Liver (tissue), 8 donors: ENCODE measurements at regions not wholly inside any gene's neighbourhood (a gene's known extent, or its start where the extent isn't known, plus 50 kb on each side); places are given as distances from the start of the nearest gene placed in this dataset.

ENCODE experiments used
- DNase-seq: peaks from one replicate; pipeline ENCODE4 v3.0.0-alpha.2; 2017; ENCODE audit warnings: low spot score
- H3K27ac ChIP-seq, 2 donors: one replicate each; pipeline ENCODE4 v1.7.0; 2013; ENCODE audit warnings: inconsistent platforms in 2 of 2, low read length in 2 of 2, control low read depth in 1 of 2, low read depth in 1 of 2, mild to moderate bottlenecking in 1 of 2
- H3K27me3 ChIP-seq, 4 donors: one replicate each; pipeline versions ENCODE4 v1.6.1 to v1.7.0; 2013; ENCODE audit warnings: low read length in 3 of 4, inconsistent platforms in 1 of 4, mild to moderate bottlenecking in 1 of 4, moderate library complexity in 1 of 4; ENCODE audit not compliant: control insufficient read depth in 4 of 4, insufficient read depth in 4 of 4
- H3K36me3 ChIP-seq, 4 donors: one replicate each; pipeline versions ENCODE4 v1.6.1 to v1.7.0; 2013; ENCODE audit warnings: low read length in 3 of 4, mild to moderate bottlenecking in 3 of 4, low read depth in 1 of 4, moderate library complexity in 1 of 4; ENCODE audit not compliant: control insufficient read depth in 4 of 4, insufficient read depth in 3 of 4
- H3K4me1 ChIP-seq, 4 donors: one replicate each; pipeline versions ENCODE4 v1.6.1 to v1.7.0; 2013; ENCODE audit warnings: low read length in 3 of 4, mild to moderate bottlenecking in 3 of 4, moderate library complexity in 1 of 4; ENCODE audit not compliant: control insufficient read depth in 4 of 4, insufficient read depth in 4 of 4
- H3K4me3 ChIP-seq, 3 donors: one replicate each; pipeline versions ENCODE4 v1.6.1 to v1.7.0; 2013; ENCODE audit warnings: low read length in 3 of 3, control low read depth in 1 of 3, low read depth in 1 of 3, mild to moderate bottlenecking in 1 of 3
- H3K9ac ChIP-seq, 2 donors: one replicate each; pipeline ENCODE4 v1.7.0; 2013; ENCODE audit warnings: low read length in 2 of 2, mild to moderate bottlenecking in 2 of 2, moderate library complexity in 2 of 2, control low read depth in 1 of 2, low read depth in 1 of 2
- H3K9me3 ChIP-seq, 4 donors: one replicate each; pipeline versions ENCODE4 v1.6.1 to v1.7.0; 2013; ENCODE audit warnings: low read length in 3 of 4; ENCODE audit not compliant: control insufficient read depth in 4 of 4
- CTCF ChIP-seq: fragments of 150-350 bp; IDR thresholded peaks from 2 replicates; pipeline ENCODE4 v1.5.1; 2017; ENCODE audit warnings: improper control_type of control experiment, low read depth, low read length; ENCODE audit not compliant: missing input control
- EGR1 ChIP-seq, 2 donors: IDR thresholded peaks; 2 replicates each; pipeline ENCODE4 v1.6.1; 2016 to 2018; ENCODE audit warnings: antibody characterized with exemption in 2 of 2, low read depth in 2 of 2
- FOXA1 ChIP-seq: IDR thresholded peaks from 2 replicates; pipeline ENCODE4 v1.6.1; 2016; ENCODE audit warnings: antibody characterized with exemption
- FOXA2 ChIP-seq: IDR thresholded peaks from 2 replicates; pipeline ENCODE4 v1.6.1; 2016; ENCODE audit warnings: antibody characterized with exemption
- GABPA ChIP-seq, 2 donors: IDR thresholded peaks in 1 of 2; conservative IDR thresholded peaks in 1 of 2; 2 replicates each; pipeline ENCODE4 v1.6.1; 2016; ENCODE audit warnings: antibody characterized with exemption in 2 of 2, mild to moderate bottlenecking in 1 of 2, moderate library complexity in 1 of 2
- HNF4A ChIP-seq, 2 donors: conservative IDR thresholded peaks; 2 replicates each; pipeline ENCODE4 v1.6.1; 2016; ENCODE audit warnings: antibody characterized with exemption in 2 of 2, mild to moderate bottlenecking in 2 of 2
- HNF4G ChIP-seq: IDR thresholded peaks from 2 replicates; pipeline ENCODE4 v1.6.1; 2016; ENCODE audit warnings: antibody characterized with exemption
- JUND ChIP-seq, 2 donors: IDR thresholded peaks; 2 replicates each; pipeline ENCODE4 v1.6.1; 2016; ENCODE audit warnings: antibody characterized with exemption in 2 of 2
- MAX ChIP-seq: IDR thresholded peaks from 2 replicates; pipeline ENCODE4 v1.6.1; 2016; ENCODE audit warnings: antibody characterized with exemption
- RAD21 ChIP-seq, 2 donors: IDR thresholded peaks; 2 replicates each; pipeline ENCODE4 v1.6.1; 2016; ENCODE audit warnings: antibody characterized with exemption in 2 of 2, mild to moderate bottlenecking in 2 of 2
- REST ChIP-seq: IDR thresholded peaks from 2 replicates; pipeline ENCODE4 v1.6.1; 2016; ENCODE audit warnings: antibody characterized with exemption, mild to moderate bottlenecking
- RXRA ChIP-seq, 2 donors: IDR thresholded peaks; 2 replicates each; pipeline ENCODE4 v1.6.1; 2017 to 2018; ENCODE audit warnings: antibody characterized with exemption in 2 of 2, mild to moderate bottlenecking in 1 of 2
- SP1 ChIP-seq: IDR thresholded peaks from 2 replicates; pipeline ENCODE4 v1.6.1; 2018; ENCODE audit warnings: antibody characterized with exemption, mild to moderate bottlenecking
- WGBS: extraction: QIAGEN DNeasy Blood & Tissue Kit; methylation state at CpG from one replicate; pipeline ENCODE4 v1.1.7; 2013; 5-methylcytosine and 5-hydroxymethylcytosine counted together
- TF ChIP-seq, protein P1 (sequence below): IDR thresholded peaks from 2 replicates; pipeline ENCODE4 v1.6.1; 2016; ENCODE audit warnings: antibody characterized with exemption
- TF ChIP-seq, protein P2 (sequence below): IDR thresholded peaks from 2 replicates; pipeline ENCODE4 v1.6.1; 2016; ENCODE audit warnings: antibody characterized with exemption
- donor health status: healthy.
- donor health status: healthy.
- donor health status: healthy.
- donor health status: healthy.
- donor health status: healthy.

- Histone ChIP-seq H3K36me3 (no peaks in the 10 kb centered on the region), H3K9me3 (peaks cover 0 to 2% (median 0%) of the 10 kb centered on the region in 4 donors), H3K9ac (no peak overlapping the region), H3K27me3 (peaks cover 0 to 4% (median 0%) of the 10 kb centered on the region in 4 donors), H3K4me3 (no peak overlapping the region), H3K27ac (no peak overlapping the region), H3K4me1 (no peaks in the 10 kb centered on the region)
- TF ChIP-seq FOXA1 = no peak
- no peak for DNase-seq
- 83% methylated on average over 4 of the region's 4 CpGs for WGBS
Observed at GRCh38 chr1:48164571-48164970, 57.9 kb upstream of the SLC5A9 start.

DNA sequence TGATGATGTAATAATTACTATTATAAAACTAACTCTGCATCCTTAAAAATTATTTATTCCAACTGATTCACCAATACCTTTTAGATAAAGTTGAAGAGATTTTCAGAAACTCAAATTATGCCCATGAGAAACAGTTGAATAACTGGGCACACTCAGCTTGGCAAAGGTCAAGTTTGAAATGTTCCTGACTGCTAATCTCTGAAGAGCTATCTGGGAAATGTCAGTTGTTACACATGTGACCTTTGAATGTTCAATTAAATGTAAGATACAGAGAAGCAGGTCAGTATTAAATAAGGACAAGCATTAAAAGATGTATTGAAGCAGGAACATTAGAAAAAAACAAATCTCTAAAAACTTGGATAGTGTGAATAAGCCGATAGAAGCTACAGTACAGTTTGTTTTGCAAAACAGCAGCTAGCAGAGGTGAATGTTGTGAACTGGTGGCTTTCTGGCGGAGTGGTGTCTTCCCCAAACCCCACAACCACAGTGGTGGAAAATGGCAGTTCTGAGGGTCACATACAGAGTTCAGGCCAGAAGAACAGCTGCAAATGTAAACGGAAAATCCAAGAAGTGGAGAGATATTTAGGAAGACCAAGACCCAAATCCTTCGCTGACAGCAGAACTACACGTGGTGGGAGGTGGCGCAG lies 61.9 kb upstream of the SLC5A9 start:
- Histone ChIP-seq H3K27me3 (no peaks in the 10 kb centered on the region), H3K9ac (no peak overlapping the region), H3K4me1 (no peaks in the 10 kb centered on the region), H3K9me3 (no peaks in the 10 kb centered on the region), H3K4me3 (no peak overlapping the region), H3K27ac (no peak overlapping the region), H3K36me3 (no peaks in the 10 kb centered on the region)
- whole genome bisulfite sequencing = 65% methylated on average over 6 of the region's 6 CpGs
- TF ChIP-seq FOXA1 (no peak), CTCF (no peak), RXRA (IDR thresholded peaks at IDR 0.05) (no peak), SP1 (no peak)
- TF ChIP-seq, protein P1, sequence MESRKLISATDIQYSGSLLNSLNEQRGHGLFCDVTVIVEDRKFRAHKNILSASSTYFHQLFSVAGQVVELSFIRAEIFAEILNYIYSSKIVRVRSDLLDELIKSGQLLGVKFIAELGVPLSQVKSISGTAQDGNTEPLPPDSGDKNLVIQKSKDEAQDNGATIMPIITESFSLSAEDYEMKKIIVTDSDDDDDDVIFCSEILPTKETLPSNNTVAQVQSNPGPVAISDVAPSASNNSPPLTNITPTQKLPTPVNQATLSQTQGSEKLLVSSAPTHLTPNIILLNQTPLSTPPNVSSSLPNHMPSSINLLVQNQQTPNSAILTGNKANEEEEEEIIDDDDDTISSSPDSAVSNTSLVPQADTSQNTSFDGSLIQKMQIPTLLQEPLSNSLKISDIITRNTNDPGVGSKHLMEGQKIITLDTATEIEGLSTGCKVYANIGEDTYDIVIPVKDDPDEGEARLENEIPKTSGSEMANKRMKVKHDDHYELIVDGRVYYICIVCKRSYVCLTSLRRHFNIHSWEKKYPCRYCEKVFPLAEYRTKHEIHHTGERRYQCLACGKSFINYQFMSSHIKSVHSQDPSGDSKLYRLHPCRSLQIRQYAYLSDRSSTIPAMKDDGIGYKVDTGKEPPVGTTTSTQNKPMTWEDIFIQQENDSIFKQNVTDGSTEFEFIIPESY = no peak
- no peak for DNase-seq

DNA sequence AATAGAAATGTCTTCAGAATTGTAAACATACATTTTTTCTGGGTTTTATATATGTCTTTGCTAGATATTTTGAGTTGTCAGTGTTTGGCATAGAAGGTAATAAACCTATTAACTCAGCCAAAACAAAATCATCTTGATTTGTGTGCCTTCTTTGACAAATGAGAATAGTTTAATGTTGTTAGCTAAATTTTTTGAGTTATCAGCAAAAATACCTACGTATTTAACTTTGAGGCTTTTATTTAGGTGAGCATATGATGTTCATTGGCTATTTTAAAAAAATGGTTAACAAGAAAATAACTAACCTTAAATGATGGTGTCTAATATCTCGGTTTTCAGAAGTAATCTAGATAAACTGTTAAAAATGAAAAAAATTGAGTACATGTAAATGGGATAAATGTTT lies 83.2 kb upstream of the SLC5A9 start:
- Histone ChIP-seq H3K9ac (no peak overlapping the region), H3K4me3 (no peak overlapping the region), H3K27me3 (no peaks in the 10 kb centered on the region), H3K27ac (no peak overlapping the region), H3K4me1 (no peaks in the 10 kb centered on the region), H3K36me3 (no peaks in the 10 kb centered on the region), H3K9me3 (no peaks in the 10 kb centered on the region)
- WGBS = 75% methylated on average over 2 of the region's 2 CpGs
- no peak for DNase-seq
- no peak for TF ChIP-seq HNF4G
- no peak for TF ChIP-seq MAX
- no peak for TF ChIP-seq CTCF
- no peak for TF ChIP-seq RXRA (IDR thresholded peaks at IDR 0.05)
- TF ChIP-seq, protein P2, sequence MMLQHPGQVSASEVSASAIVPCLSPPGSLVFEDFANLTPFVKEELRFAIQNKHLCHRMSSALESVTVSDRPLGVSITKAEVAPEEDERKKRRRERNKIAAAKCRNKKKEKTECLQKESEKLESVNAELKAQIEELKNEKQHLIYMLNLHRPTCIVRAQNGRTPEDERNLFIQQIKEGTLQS = no peak
- no peak for TF ChIP-seq FOXA1
- TF ChIP-seq HNF4A (conservative IDR thresholded peaks at IDR 0.05) = no peak
- no peak for TF ChIP-seq GABPA (IDR thresholded peaks at IDR 0.05 in 1 of 2, conservative IDR thresholded peaks at IDR 0.05 in 1 of 2)
- TF ChIP-seq RAD21 (IDR thresholded peaks at IDR 0.05) = no peak
- no peak for TF ChIP-seq JUND (IDR thresholded peaks at IDR 0.05)
- no peak for TF ChIP-seq EGR1 (IDR thresholded peaks at IDR 0.05; ENCODE audit: low read depth in 2 of 2)
- TF ChIP-seq REST = no peak
- TF ChIP-seq FOXA2 = no peak
- TF ChIP-seq, protein P1 = no peak
